ENCODE measurements at regions not wholly inside any gene's neighbourhood (a gene's known extent, or its start where the extent isn't known, plus 50 kb on each side); places are given as distances from the start of the nearest gene placed in this dataset.

- TF ChIP-seq CTCF (conservative IDR thresholded peaks at IDR 0.05; ENCODE audit: low read length) (no peak), EZH2phosphoT487 (IDR thresholded peaks at IDR 0.05; ENCODE audit: borderline replicate concordance) (no peak)
These were observed 2130.9 kb upstream of the PCDH20 start for GRCh38 chr13:63546524-63546923.

Data from Loucy (cell line).